NCI-H1092 treated with DMSO at 0.1 percent for 48 hours (cell line): ENCODE measurements at regions not wholly inside any gene's neighbourhood (a gene's known extent, or its start where the extent isn't known, plus 50 kb on each side); places are given as distances from the start of the nearest gene placed in this dataset.
"Not testable (repeated sequence)": the region's sequence is repeated elsewhere in the genome, so short reads cannot be mapped to it uniquely, and the experiment has no call there.

Source experiments
- DNase-seq: peaks from one replicate; lab custom pipeline; 2025; lab: John Stamatoyannopoulos, UW

DNA sequence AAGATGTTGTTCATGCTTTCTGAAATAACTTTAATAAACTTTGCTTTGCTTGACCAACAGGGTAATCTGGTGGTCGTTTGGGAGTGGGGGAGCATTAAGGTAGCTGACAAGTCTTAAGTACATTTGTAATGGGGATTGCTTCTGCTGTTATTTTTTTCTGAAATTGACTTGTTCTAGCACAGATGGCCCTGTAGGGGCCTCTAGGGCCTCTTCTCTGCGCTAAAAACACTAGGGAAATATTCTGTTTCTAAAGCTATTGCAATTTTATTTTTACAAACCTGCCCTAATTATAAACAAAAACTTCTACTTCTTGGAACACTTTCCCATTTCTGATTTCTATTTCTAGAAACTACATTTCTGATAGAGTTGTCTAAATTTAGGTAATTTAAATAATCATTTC lies 191.3 kb upstream of the KCNJ3 start:
- no peak for DNase-seq

DNA sequence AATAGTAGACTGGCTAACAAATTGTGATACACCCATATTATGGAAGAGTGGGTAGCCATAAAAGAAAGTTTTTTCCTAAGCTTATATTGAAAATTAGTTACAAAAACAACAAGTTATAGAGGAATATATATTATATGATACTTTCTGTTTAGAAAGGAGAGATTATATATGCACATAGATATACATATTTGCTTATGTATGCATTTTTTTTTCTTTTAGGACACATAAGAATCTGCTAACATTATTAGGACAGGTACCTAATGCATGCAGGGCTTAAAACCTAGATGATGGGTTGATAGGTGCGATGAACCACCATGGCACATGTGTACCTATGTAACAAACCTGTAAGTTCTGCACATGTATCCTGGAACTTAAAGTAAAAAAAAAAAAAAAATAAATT lies 179.6 kb upstream of the KCNJ3 start:
- no peak for DNase-seq

DNA sequence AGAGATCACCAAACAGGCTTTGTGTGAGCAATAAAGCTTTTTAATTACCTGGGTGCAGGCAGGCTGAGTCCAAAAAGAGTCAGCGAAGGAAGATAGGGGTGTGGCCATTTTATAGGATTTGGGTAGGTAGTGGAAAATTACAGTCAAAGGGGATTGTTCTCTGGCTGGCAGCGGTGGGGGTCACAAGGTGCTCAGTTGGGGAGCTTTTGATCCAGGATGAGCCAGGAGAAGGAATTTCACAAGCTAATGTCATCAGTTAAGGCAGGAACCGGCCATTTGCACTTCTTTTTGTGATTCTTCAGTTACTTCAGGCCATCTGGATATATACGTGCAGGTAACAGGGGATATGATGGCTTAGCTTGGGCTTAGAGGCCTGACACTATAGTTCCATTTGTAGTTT lies 177.5 kb upstream of the KCNJ3 start:
- DNase-seq: not testable (repeated sequence)

DNA sequence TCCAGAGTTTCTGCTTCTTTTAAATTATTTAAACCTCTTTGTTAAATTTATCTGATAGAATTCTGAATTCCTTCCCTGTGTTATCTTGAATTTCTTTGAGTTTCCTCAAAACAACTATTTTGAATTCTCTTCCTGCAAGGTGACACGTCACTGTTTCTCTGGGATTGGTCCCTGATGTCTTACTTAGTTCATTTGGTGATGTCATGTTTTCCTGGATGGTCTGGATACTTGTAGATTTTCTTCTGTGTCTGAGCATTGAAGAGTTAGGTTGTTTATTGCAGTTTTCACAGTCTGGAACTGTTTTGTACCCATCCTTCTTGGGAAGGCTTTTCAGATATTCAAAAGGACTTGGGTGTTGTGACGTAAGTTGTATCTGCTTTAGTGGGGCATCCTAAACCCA lies 172.3 kb upstream of the KCNJ3 start:
- no peak for DNase-seq

DNA sequence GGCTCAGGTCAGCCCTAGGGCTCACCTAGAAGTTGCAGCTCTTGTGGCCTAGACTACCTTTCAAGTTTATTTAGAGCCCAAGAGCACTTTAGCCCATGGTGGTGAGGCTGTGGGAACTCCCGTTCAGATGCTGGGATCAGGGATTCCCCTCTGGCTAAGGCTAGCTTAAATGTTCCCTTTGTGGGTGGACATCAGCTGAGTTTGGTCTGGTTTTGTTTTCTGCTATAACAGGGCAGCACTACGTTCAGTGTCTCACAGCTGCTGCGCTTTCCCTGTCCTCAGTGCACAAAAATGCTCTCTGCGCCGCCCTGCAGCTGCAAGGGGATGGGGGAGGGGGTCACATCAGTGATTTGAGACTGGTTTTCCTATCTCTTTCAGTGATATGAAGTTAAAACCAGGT lies 170.5 kb upstream of the KCNJ3 start:
- DNase-seq: no peak

DNA sequence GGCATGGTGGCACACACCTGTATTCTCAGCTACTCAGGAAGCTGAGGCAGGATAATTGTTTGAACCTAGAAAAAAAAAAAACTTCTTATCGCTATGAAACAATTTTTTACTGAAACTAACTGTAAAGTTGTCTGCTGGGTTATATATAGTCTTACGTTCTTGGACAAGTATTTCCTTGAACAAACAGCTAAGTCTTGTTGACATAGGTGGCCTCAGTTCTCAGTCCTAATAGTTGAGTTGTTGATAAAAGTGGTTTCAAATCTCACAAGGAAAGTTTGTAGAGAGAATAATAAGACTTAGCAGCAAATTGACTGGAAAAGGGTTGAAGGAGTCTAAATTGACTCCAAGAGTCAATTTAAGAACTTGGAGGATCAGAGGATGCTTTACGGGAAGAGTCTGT lies 166.5 kb upstream of the KCNJ3 start:
- DNase-seq: no peak

DNA sequence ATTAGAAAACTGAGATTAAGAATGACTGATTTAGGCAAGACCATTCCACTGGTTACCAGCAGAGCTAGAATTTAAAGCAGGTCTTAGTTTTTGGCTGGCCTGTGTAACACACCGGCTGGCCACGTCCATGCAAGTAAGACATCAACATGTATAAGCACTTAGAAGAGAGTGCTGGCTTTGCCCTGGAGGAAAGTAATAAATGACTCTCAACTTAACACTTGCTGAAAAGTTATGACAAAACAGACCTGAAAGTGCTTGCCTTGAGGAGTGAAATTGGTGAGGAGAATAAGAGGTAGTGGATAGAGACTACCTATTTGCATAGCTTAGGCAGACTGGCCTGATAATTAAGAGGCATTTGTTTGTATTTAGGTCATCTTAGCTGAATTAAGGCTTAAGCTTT lies 165.7 kb upstream of the KCNJ3 start:
- no peak for DNase-seq

DNA sequence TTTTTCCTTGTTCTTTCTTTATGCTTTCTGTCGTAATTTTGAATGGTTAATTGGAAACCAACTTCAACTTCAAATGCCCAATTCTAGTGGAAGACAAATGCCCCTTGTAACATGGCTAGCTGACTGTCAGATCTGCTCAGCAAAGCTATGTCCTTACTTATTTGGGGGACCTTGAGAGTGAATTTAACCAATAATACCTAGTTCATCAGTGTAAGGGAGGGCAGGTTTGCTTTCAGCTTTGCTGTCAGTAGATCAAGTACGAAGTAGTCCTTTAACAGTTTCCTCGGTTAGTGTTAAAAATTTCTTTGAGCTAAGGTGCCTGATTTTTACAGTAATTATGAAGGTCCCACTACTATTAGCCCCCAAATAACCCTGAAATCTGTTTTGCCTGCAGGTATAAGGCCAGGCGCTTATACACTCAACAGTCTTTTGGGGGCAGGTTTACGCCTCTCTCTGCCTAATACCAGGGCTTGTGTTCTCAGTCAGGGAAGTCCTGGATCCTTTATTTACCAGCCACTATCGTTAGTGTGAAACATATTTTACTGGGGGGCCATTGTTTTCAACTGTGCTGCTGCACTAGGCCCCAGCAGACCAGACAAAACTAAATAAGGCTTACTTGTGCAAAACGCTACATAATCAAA lies 165.1 kb upstream of the KCNJ3 start:
- DNase-seq: no peak

DNA sequence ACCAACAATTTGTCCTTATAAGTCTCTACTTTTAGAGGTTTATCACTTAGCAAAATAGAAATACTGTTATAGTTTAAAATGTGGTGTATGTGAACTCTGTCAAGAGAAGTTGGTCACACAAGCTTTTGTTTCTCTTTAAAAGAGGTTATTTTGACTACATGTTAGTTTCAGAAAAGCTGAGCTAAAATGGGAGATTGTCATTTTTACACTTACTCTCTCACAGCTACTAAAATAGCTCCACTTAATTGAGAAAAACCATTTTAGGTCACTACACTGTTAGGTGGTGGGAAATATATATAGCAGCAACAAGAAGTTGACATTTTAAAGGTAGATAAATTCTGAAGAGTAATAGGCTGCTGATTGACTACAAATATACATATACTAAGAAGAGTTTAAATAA lies 161.5 kb upstream of the KCNJ3 start:
- no peak for DNase-seq

DNA sequence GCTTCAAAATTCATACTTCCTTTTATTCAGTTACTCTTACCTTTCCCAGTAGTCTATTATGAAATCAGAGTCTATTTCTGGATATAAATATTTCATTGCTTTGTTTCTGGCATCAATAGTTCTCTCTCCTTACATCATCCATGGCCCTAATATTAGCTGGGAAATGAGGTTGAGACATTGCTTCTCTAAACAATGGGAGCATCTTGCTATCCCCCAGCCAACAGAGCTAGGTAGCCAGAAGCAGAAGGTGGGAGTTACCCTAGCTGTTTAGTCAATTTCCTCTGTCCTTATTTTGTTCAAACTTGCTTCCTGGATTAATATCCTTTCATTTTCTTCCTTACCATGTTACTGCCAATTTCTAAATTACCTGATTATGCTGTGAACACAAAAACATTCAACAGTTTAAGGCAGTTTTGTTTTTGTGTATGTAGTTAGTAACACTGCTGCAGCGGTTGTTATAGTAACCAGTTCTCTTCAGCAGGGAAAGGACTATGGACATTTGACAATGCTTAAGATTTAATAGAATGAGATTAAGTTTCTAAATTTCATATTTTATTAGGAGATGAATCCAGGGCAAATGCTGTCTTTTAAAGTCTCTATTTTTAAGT lies 160.5 kb upstream of the KCNJ3 start:
- DNase-seq: no peak

DNA sequence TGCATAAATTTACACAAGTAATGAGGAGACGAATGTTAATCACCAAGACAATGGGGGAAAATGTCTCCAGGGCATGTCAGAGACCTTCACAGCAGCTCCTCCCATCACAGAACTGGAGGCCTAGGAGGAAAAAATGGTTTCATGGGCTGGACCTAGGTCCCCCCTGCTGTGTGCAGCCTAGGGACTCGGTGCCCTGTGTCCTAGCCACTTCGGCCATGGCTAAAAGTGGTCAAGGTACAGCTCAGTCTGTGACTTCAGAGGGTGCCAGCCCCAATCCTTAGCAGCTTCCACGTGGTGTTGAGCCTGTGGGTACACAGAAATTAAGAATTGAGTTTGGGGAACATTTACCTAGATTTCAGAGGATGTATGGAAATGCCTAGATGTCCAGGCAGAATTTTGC lies 152.2 kb upstream of the KCNJ3 start:
- DNase-seq: no peak

DNA sequence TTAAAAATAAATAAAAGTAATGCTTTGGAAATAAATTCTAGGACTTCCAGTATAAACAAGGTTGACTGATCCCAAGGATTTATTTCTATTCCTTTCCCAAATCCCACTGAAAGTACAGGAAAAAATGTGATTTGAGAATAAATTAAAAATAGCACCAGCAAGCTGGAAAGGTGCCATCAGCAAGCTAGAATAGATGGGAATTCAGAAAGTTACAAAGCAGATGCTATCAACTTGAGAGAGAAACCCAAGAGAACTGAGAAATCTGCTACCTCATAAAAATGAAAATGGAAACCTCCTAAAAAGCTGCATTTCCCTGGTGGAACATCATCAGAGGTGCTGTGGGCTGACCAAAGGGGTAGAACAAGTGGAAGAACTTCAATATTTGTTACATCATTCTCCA lies 148.6 kb upstream of the KCNJ3 start:
- no peak for DNase-seq

DNA sequence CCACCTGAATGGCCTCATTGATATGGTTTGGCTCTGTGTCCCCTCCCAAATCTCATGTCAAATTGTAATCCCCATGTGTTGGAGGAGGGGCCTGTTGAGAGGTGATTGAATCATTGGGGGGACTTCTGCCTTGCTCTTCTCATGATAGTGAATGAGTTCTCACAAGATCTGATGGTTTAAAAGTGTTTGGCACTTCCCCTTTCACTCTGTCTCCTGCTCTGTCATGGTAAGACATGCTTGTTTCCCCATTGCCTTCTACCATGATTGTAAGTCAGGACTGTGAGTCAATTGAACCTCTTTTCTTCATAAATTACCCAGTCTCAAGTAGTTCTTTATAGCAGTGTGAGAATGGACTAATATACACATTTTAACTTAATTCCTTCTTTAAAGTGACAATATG lies 146.8 kb upstream of the KCNJ3 start:
- no peak for DNase-seq

DNA sequence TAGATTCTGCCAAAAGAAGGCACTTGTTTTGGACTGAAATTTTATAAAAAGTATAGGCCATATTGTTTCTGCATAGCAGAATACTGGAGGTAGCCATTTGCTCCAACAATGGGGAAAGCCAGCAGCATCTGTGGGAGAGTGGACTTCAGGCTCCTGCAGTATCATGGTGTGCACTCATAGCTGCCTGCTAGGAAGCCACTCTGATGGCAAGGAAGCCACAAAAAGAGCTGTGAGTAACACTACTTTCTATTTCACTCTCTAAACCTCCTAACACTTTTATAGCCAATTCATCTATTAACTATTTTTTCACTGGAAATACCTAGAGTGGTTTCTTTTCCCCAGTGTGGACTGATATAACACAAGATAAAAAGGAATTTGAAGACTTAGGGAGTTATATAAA lies 144.4 kb upstream of the KCNJ3 start:
- DNase-seq: no peak

DNA sequence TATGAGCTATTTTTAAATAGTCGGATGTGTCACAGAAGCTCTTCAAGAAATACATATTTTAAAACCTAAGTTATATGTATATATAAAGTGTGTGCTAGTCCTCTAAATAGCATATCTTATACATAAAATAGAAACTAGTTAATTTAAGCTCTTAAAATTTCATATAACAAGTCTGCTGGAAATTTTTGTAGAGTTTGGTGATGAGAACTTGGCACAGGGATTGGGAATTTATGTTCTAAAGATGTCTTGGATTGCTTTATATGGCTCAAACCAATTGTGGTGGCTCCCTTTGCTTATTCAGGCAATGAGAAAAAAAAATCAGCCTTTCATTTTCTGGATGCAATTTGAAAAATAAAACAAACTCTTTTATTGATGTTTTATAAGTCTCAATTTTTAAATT lies 142.8 kb upstream of the KCNJ3 start:
- DNase-seq: no peak

DNA sequence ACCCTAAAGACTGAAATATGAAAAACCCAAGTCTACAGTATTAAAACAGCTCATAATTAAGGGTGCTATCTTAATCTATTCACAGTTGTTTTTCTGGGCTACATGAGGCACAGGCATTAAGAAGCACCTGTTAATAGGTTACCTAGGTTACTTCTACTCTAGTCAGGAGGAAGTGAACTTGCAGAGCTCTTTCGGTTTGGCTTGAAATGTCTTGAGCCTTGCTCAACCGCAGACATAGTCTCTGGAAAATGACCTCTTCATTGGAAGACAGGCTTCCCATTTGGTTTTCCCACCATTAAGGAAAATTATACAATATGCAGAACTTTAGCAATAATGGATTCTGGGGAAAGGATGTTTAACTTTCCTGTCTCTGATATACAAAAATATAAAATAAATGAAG lies 142.3 kb upstream of the KCNJ3 start:
- no peak for DNase-seq

DNA sequence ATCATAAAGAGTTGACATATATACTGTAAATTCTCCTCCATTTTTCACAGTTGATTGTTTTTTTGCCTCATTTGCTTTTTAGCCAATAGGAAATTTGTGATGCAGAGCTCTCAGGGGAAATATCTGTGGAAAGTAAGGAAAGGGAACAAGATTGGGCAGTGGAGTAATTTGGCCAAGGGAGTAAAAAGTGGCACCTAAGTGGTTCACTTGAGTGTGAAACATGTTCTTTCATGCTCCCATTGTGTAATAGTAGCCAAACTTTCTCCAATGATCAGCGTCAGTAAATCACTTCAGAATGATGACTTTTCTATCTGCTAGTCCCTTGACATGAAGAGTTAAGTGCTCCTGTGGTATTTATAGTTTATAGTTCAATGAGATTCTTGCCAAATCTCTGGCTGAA lies 141.9 kb upstream of the KCNJ3 start:
- DNase-seq: no peak

DNA sequence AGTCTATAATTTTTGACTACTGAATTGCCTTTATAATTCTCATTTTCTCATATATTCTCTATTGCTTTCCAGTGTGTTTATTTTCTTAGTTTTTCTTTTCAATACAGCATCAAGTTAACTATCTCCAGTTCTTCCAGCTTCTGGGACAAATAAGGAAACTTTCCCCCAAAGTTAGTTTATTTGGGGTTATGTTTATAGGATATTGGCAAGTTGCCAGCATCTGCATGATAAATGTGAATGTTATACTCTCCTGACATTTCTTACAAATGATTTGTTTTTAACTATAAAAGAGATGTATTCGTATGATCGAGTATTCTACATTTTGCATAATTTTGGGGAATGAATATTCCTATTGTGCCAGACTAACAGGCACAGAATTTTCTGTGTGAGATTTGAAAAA lies 140.6 kb upstream of the KCNJ3 start:
- DNase-seq: no peak

DNA sequence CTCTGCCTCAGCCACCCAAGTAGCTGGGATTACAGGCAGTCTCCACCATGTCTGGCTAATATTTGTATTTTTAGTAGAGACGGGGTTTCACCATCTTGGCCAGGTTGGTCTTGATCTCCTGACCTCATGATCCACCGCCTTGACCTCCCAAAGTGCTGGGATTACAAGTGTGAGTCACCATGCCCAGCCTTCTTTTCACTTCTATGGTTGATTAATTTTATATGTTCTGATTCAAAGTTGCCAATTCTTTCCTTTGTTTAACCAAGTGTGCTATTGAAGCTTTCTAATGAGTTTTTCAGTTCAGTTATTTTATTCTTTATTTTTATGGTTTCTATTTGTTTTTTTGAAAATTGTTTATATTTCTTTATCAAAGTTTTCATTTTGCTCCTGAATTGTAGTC lies 133.1 kb upstream of the KCNJ3 start:
- no peak for DNase-seq

DNA sequence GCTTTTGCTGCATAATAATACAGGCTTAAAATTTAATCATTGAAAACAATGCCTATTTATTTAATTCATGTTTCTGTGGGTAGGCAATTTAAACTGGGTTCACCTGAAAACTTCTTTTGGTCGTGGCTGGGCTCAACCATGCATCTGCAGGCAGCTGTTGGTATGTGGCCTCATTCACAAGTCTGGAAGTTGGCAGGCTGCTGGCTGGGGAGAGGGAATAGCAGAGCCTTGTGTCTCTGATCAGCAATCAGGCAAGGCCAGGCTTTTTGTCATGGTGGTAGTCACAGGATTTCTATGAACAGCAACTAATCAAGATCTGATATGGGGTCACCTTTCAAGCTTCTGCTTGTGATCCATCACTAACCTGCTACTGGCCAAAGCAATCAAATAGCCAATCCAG lies 130.1 kb upstream of the KCNJ3 start:
- DNase-seq: no peak

DNA sequence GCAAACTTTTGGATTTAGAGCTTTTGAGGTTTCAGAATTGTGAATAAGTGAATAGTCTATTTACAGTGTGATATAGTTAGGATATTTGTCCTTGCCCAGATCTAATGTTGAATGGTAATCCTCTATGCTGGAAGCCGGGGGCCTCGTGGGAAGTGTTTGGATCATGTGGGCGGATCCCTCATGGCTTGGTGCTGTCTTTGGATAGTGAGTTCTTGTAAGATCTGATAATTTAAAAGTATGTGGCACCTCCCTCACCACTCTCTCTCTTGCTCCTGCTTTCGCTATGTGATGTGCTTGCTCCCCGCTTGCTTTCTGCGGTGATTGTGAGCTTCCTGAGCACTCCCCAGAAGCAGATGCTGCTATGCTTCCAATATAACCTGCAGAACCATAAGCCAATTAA lies 128.0 kb upstream of the KCNJ3 start:
- no peak for DNase-seq

DNA sequence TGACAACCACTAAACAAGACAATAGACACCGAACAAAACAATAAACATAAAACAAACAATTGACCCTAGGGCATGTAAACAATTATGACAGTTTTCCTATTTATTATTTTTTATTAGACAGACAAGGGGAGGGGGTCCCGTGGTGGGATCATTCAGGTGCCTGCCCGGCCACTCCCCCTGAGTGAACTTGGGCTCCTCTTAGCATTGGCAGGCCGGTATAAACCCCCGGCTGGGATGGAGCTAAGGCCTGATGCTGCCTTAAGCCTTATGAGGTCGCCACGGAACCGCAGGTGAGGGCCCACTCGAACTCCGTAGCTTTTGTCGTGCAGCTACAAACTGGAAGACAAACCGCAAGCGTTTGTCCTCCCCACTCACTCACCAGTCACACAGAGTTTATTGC lies 121.8 kb upstream of the KCNJ3 start:
- not testable (repeated sequence) for DNase-seq

DNA sequence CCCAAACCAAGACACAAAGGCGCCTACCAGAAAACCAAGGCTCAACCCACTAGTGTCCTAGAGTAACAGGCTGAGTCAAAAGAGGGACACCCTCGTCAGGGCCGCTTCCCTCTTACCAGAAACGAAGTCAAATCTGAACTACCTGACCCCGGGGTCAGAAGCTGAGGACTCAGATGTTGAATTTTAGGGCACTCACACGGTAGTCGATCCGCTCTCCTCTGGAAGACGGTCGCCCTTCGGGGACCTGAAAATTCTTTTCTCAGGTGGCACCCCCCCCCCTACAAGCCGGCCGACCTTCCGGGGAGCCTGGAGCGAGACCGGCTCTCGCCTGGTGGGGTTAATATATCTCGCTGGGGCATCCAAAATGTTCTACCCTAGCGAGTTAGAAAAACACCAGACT lies 121.1 kb upstream of the KCNJ3 start:
- DNase-seq: no peak

DNA sequence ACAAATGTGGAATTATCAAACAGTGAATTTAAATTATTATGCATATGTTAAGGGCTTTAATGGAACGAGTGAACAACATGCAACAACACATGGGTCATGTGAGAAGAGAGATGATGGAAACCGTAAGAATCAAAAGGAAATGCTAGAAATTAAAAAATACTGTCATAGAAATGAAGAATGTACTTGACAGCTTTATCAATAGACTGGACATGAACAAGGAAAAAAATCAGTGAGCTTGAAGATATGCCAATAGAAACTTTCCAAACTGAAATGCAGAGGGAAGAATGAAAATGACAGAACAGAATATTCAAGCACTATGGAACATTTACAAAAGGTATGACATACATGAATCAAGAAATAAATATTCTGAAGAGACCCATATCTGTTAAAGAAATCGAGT lies 117.7 kb upstream of the KCNJ3 start:
- no peak for DNase-seq

DNA sequence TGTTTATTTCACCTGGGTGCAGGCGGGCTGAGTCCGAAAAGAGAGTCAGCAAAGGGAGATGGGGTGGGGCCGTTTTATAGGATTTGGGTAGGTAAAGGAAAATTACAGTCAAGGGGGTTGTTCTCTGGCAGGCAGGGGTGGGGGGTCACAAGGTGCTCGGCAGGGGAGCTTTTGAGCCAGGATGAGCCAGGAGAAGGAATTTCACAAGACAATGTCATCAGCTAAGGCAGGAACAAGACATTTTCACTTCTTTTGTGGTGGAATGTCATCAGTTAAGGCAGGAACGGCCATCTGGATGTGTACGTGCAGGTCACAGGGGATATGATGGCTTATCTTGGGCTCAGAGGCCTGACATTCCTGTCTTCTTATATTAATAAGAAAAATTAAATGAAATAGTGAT lies 115.8 kb upstream of the KCNJ3 start:
- DNase-seq: not testable (repeated sequence)
